Breast epithelium (tissue), 4 donors: ENCODE measurements at regions not wholly inside any gene's neighbourhood (a gene's known extent, or its start where the extent isn't known, plus 50 kb on each side); places are given as distances from the start of the nearest gene placed in this dataset.

Experiments used
- DNase-seq, 2 donors: peaks; one replicate each; pipeline ENCODE4 v3.0.0-alpha.2; 2019; ENCODE audit warnings: low spot score in 2 of 2
- H3K27ac ChIP-seq, 2 donors: fragments of 200-600 bp; sonication (generic) in 1 of 2; one replicate each; pipeline ENCODE4 v1.5.1; 2016 to 2019; ENCODE audit warnings: mild to moderate bottlenecking in 1 of 2
- H3K27me3 ChIP-seq, 2 donors: fragments of 200-600 bp; sonication (generic) in 1 of 2; one replicate each; pipeline versions ENCODE4 v1.5.1 to v1.6.0; 2017 to 2019; ENCODE audit warnings: control low read depth in 1 of 2, mild to moderate bottlenecking in 1 of 2
- H3K36me3 ChIP-seq: fragments of 200-600 bp; one replicate; pipeline ENCODE4 v1.5.1; 2019
- H3K4me1 ChIP-seq, 2 donors: fragments of 200-600 bp; sonication (generic); one replicate each; pipeline ENCODE4 v1.5.1; 2016 to 2019; ENCODE audit warnings: control low read depth in 1 of 2
- H3K4me3 ChIP-seq, 3 donors: fragments of 200-600 bp; sonication (generic); 1 replicate in 2 of 3; 2 replicates in 1 of 3; pipeline ENCODE4 v1.5.1; 2016 to 2019; ENCODE audit warnings: mild to moderate bottlenecking in 3 of 3, moderate library complexity in 2 of 3
- H3K9me3 ChIP-seq, 2 donors: fragments of 200-600 bp; sonication (generic) in 1 of 2; one replicate each; pipeline ENCODE4 v1.5.1; 2016 to 2019; ENCODE audit warnings: control low read depth in 1 of 2
- CTCF ChIP-seq, 3 donors: fragments of 450-650 bp; IDR thresholded peaks; one replicate each; pipeline ENCODE4 v1.5.1; 2016 to 2017; ENCODE audit warnings: antibody characterized with exemption in 3 of 3, mild to moderate bottlenecking in 3 of 3, moderate library complexity in 3 of 3
- POLR2A ChIP-seq: fragments of 450-650 bp; IDR thresholded peaks from one replicate; pipeline ENCODE4 v1.6.1; 2016; ENCODE audit warnings: antibody characterized with exemption, mild to moderate bottlenecking, moderate library complexity
- POLR2AphosphoS5 ChIP-seq, 3 donors: sonication (generic); formaldehyde crosslinking; IDR thresholded peaks; one replicate each; pipeline ENCODE4 v1.6.1; 2017; ENCODE audit warnings: antibody characterized with exemption in 3 of 3
- intact Hi-C: fragments of 100-400 bp; cut with DNase I; formaldehyde crosslinking; loops from one replicate; pipeline ENCODE4 v1.15.1; 2023; ENCODE audit warnings: low total_unique reads

GRCh38 chr13:99752373-99752772 lies 219.2 kb downstream of the ZIC5 start:
- Histone ChIP-seq H3K36me3 (no peaks in the 10 kb centered on the region), H3K4me3 (no peak overlapping the region), H3K27me3 (no peaks in the 10 kb centered on the region), H3K27ac (no peak overlapping the region), H3K4me1 (no peaks in the 10 kb centered on the region), H3K9me3 (peaks cover 0 to 6% of the 10 kb centered on the region in 2 donors)
- TF ChIP-seq POLR2A (no peak), CTCF (IDR thresholded peaks at IDR 0.05) (no peak), POLR2AphosphoS5 (IDR thresholded peaks at IDR 0.05) (no peak)
- DNase-seq: no peak
- intact Hi-C loops: no loop called here

- H3K4me1 ChIP-seq: no peaks in the 10 kb centered on the region
- H3K36me3 ChIP-seq: no peaks in the 10 kb centered on the region
- intact Hi-C loops: no loop called here
- H3K9me3 ChIP-seq: peaks cover 0 to 6% of the 10 kb centered on the region in 2 donors
- TF ChIP-seq CTCF (IDR thresholded peaks at IDR 0.05): no peak
- TF ChIP-seq POLR2A: no peak
- H3K27me3 ChIP-seq: no peaks in the 10 kb centered on the region
- H3K27ac ChIP-seq: no peak overlapping the region
- no peak for DNase-seq
- H3K4me3 ChIP-seq: no peak overlapping the region
Measured at GRCh38 chr13:99751517-99752199, 219.9 kb downstream of the ZIC5 start.

GRCh38 chr13:99750951-99751350 lies 220.6 kb downstream of the ZIC5 start:
- no peaks in the 10 kb centered on the region for H3K4me1 ChIP-seq
- H3K27ac ChIP-seq: no peak overlapping the region
- no peak for DNase-seq
- H3K4me3 ChIP-seq: no peak overlapping the region
- H3K9me3 ChIP-seq: peaks cover 0 to 6% of the 10 kb centered on the region in 2 donors
- TF ChIP-seq CTCF (IDR thresholded peaks at IDR 0.05) (no peak), POLR2A (no peak), POLR2AphosphoS5 (IDR thresholded peaks at IDR 0.05) (no peak)
- no peaks in the 10 kb centered on the region for H3K36me3 ChIP-seq
- no peaks in the 10 kb centered on the region for H3K27me3 ChIP-seq
- intact Hi-C loops: no loop called here

- Histone ChIP-seq H3K27ac (no peak overlapping the region), H3K4me1 (no peaks in the 10 kb centered on the region), H3K9me3 (peaks cover 0 to 6% of the 10 kb centered on the region in 2 donors), H3K36me3 (no peaks in the 10 kb centered on the region), H3K27me3 (no peaks in the 10 kb centered on the region), H3K4me3 (no peak overlapping the region)
- DNase-seq: no peak
- TF ChIP-seq POLR2AphosphoS5 (IDR thresholded peaks at IDR 0.05) (no peak), POLR2A (no peak)
- intact Hi-C loops: no loop called here
Measured at GRCh38 chr13:99749271-99750019, 222.1 kb downstream of the ZIC5 start.

- Histone ChIP-seq H3K4me1 (no peaks in the 10 kb centered on the region), H3K36me3 (no peaks in the 10 kb centered on the region), H3K9me3 (peaks cover 0 to 6% of the 10 kb centered on the region in 2 donors), H3K4me3 (no peak overlapping the region), H3K27me3 (no peaks in the 10 kb centered on the region), H3K27ac (no peak overlapping the region)
- TF ChIP-seq POLR2A (no peak), CTCF (IDR thresholded peaks at IDR 0.05) (no peak), POLR2AphosphoS5 (IDR thresholded peaks at IDR 0.05) (no peak)
- DNase-seq: no peak
- intact Hi-C loops: no loop called here
Measured at GRCh38 chr13:99747403-99747710, 224.2 kb downstream of the ZIC5 start.
